Dendritic cell treated with granulocyte-macrophage colony-stimulating factor and Interleukin-4, amounts not matched to agents 40 ng/mL and 50 ng/mL, for 4 days (primary cell): ENCODE measurements at regions not wholly inside any gene's neighbourhood (a gene's known extent, or its start where the extent isn't known, plus 50 kb on each side); places are given as distances from the start of the nearest gene placed in this dataset.

Source experiments
- H3K27ac Mint-ChIP-seq: one replicate; pipeline ENCODE4 v1.8.0; 2022; ENCODE audit warnings: mild to moderate bottlenecking, mixed read lengths
- H3K27me3 Mint-ChIP-seq: one replicate; pipeline ENCODE4 v1.8.0; 2022; ENCODE audit warnings: mild to moderate bottlenecking, mixed read lengths
- H3K36me3 Mint-ChIP-seq: one replicate; pipeline ENCODE4 v1.8.0; 2022; ENCODE audit warnings: low read depth, mixed read lengths
- H3K4me1 Mint-ChIP-seq: one replicate; pipeline ENCODE4 v1.8.0; 2022; ENCODE audit warnings: low read depth, mixed read lengths
- H3K4me3 Mint-ChIP-seq: one replicate; pipeline ENCODE4 v1.8.0; 2022; ENCODE audit warnings: mild to moderate bottlenecking, moderate library complexity, mixed read lengths
- H3K9me3 Mint-ChIP-seq: one replicate; pipeline ENCODE4 v1.8.0; 2022; ENCODE audit warnings: mixed read lengths
- intact Hi-C: fragments of 100-400 bp; cut with micrococcal nuclease; formaldehyde crosslinking; loops from one replicate; pipeline ENCODE4 v1.15.0; 2022

- no peaks in the 10 kb centered on the region for H3K4me1 Mint-ChIP-seq
- intact Hi-C loops: no loop called here
- peaks cover 2% of the 10 kb centered on the region for H3K27me3 Mint-ChIP-seq
- H3K36me3 Mint-ChIP-seq: no peaks in the 10 kb centered on the region
- H3K27ac Mint-ChIP-seq: no peak overlapping the region
- H3K9me3 Mint-ChIP-seq: no peaks in the 10 kb centered on the region
- H3K4me3 Mint-ChIP-seq: no peak overlapping the region
Measured at GRCh38 chr10:44635176-44635575, 250.3 kb upstream of the CXCL12 start.

- intact Hi-C loops: no loop called here
- no peaks in the 10 kb centered on the region for H3K9me3 Mint-ChIP-seq
- H3K27me3 Mint-ChIP-seq: peaks cover 2% of the 10 kb centered on the region
- H3K27ac Mint-ChIP-seq: no peak overlapping the region
- H3K4me1 Mint-ChIP-seq: no peaks in the 10 kb centered on the region
- no peak overlapping the region for H3K4me3 Mint-ChIP-seq
- no peaks in the 10 kb centered on the region for H3K36me3 Mint-ChIP-seq
Measured at GRCh38 chr10:44636625-44637024, 251.7 kb upstream of the CXCL12 start.

GRCh38 chr10:44640429-44640828, 255.5 kb upstream of the CXCL12 start:
- no peak overlapping the region for H3K27ac Mint-ChIP-seq
- no peak overlapping the region for H3K4me3 Mint-ChIP-seq

GRCh38 chr10:44647473-44647872, 262.6 kb upstream of the CXCL12 start:
- H3K27ac Mint-ChIP-seq: no peak overlapping the region
- no peaks in the 10 kb centered on the region for H3K27me3 Mint-ChIP-seq
- intact Hi-C loops: no loop called here
- no peak overlapping the region for H3K4me3 Mint-ChIP-seq
- H3K4me1 Mint-ChIP-seq: no peaks in the 10 kb centered on the region
- H3K36me3 Mint-ChIP-seq: no peaks in the 10 kb centered on the region
- H3K9me3 Mint-ChIP-seq: no peaks in the 10 kb centered on the region

More at GRCh38 chr10:44640429-44640828, 255.5 kb upstream of the CXCL12 start:
- no peaks in the 10 kb centered on the region for H3K4me1 Mint-ChIP-seq
- H3K36me3 Mint-ChIP-seq: no peaks in the 10 kb centered on the region
- no peaks in the 10 kb centered on the region for H3K9me3 Mint-ChIP-seq
- intact Hi-C loops: no loop called here
- H3K27me3 Mint-ChIP-seq: peaks cover 2% of the 10 kb centered on the region

GRCh38 chr10:44647877-44648542, 263.1 kb upstream of the CXCL12 start:
- Mint-ChIP-seq H3K4me3 (no peak overlapping the region), H3K4me1 (no peaks in the 10 kb centered on the region), H3K36me3 (no peaks in the 10 kb centered on the region), H3K27me3 (no peaks in the 10 kb centered on the region), H3K9me3 (no peaks in the 10 kb centered on the region), H3K27ac (no peak overlapping the region)
- intact Hi-C loops: no loop called here

- H3K4me3 Mint-ChIP-seq: no peak overlapping the region
- intact Hi-C loops: no loop called here
- no peaks in the 10 kb centered on the region for H3K4me1 Mint-ChIP-seq
- no peaks in the 10 kb centered on the region for H3K36me3 Mint-ChIP-seq
- no peaks in the 10 kb centered on the region for H3K27me3 Mint-ChIP-seq
- H3K9me3 Mint-ChIP-seq: no peaks in the 10 kb centered on the region
- H3K27ac Mint-ChIP-seq: no peak overlapping the region
Measured at GRCh38 chr10:44650691-44651661, 260.2 kb upstream of the TMEM72 start.

GRCh38 chr10:44651834-44652233, 259.3 kb upstream of the TMEM72 start:
- Mint-ChIP-seq H3K36me3 (no peaks in the 10 kb centered on the region), H3K4me3 (no peak overlapping the region), H3K27ac (no peak overlapping the region), H3K9me3 (no peaks in the 10 kb centered on the region), H3K4me1 (no peaks in the 10 kb centered on the region), H3K27me3 (no peaks in the 10 kb centered on the region)
- intact Hi-C loops: no loop called here

- Mint-ChIP-seq H3K27ac (no peak overlapping the region), H3K4me3 (no peak overlapping the region), H3K4me1 (no peaks in the 10 kb centered on the region), H3K36me3 (no peaks in the 10 kb centered on the region), H3K9me3 (no peaks in the 10 kb centered on the region), H3K27me3 (peaks cover 4% of the 10 kb centered on the region)
- intact Hi-C loops: no loop called here
Measured at GRCh38 chr10:44659320-44659719, 251.8 kb upstream of the TMEM72 start.

- no peaks in the 10 kb centered on the region for H3K4me1 Mint-ChIP-seq
- no peak overlapping the region for H3K27ac Mint-ChIP-seq
- no peaks in the 10 kb centered on the region for H3K9me3 Mint-ChIP-seq
- peaks cover 4% of the 10 kb centered on the region for H3K27me3 Mint-ChIP-seq
- intact Hi-C loops: no loop called here
- H3K36me3 Mint-ChIP-seq: no peaks in the 10 kb centered on the region
- H3K4me3 Mint-ChIP-seq: no peak overlapping the region
Measured at GRCh38 chr10:44660271-44660670, 250.9 kb upstream of the TMEM72 start.

- no peak overlapping the region for H3K4me3 Mint-ChIP-seq
- H3K4me1 Mint-ChIP-seq: no peaks in the 10 kb centered on the region
- intact Hi-C loops: no loop called here
- H3K36me3 Mint-ChIP-seq: no peaks in the 10 kb centered on the region
- peaks cover 4% of the 10 kb centered on the region for H3K27me3 Mint-ChIP-seq
- no peak overlapping the region for H3K27ac Mint-ChIP-seq
- peaks cover 4% of the 10 kb centered on the region for H3K9me3 Mint-ChIP-seq
Measured at GRCh38 chr10:44662051-44662450, 249.1 kb upstream of the TMEM72 start.

GRCh38 chr10:44668336-44668735, 242.8 kb upstream of the TMEM72 start:
- H3K27ac Mint-ChIP-seq: no peak overlapping the region
- H3K4me3 Mint-ChIP-seq: no peak overlapping the region
- no peaks in the 10 kb centered on the region for H3K36me3 Mint-ChIP-seq
- peaks cover 4% of the 10 kb centered on the region for H3K27me3 Mint-ChIP-seq
- H3K4me1 Mint-ChIP-seq: no peaks in the 10 kb centered on the region
- peaks cover 23% of the 10 kb centered on the region for H3K9me3 Mint-ChIP-seq
- intact Hi-C loops: no loop called here

GRCh38 chr10:44671319-44671718, 239.8 kb upstream of the TMEM72 start:
- intact Hi-C loops: no loop called here
- Mint-ChIP-seq H3K4me1 (no peaks in the 10 kb centered on the region), H3K36me3 (no peaks in the 10 kb centered on the region), H3K27me3 (peaks cover 5% of the 10 kb centered on the region), H3K27ac (no peak overlapping the region), H3K4me3 (no peak overlapping the region), H3K9me3 (peaks cover 23% of the 10 kb centered on the region)

- intact Hi-C loops: no loop called here
- H3K9me3 Mint-ChIP-seq: peaks cover 7% of the 10 kb centered on the region
- no peak overlapping the region for H3K27ac Mint-ChIP-seq
- peaks cover 5% of the 10 kb centered on the region for H3K27me3 Mint-ChIP-seq
- no peaks in the 10 kb centered on the region for H3K36me3 Mint-ChIP-seq
- no peaks in the 10 kb centered on the region for H3K4me1 Mint-ChIP-seq
- no peak overlapping the region for H3K4me3 Mint-ChIP-seq
Measured at GRCh38 chr10:44673245-44673983, 237.7 kb upstream of the TMEM72 start.
